ENCODE measurements at regions not wholly inside any gene's neighbourhood (a gene's known extent, or its start where the extent isn't known, plus 50 kb on each side); places are given as distances from the start of the nearest gene placed in this dataset.

DNA sequence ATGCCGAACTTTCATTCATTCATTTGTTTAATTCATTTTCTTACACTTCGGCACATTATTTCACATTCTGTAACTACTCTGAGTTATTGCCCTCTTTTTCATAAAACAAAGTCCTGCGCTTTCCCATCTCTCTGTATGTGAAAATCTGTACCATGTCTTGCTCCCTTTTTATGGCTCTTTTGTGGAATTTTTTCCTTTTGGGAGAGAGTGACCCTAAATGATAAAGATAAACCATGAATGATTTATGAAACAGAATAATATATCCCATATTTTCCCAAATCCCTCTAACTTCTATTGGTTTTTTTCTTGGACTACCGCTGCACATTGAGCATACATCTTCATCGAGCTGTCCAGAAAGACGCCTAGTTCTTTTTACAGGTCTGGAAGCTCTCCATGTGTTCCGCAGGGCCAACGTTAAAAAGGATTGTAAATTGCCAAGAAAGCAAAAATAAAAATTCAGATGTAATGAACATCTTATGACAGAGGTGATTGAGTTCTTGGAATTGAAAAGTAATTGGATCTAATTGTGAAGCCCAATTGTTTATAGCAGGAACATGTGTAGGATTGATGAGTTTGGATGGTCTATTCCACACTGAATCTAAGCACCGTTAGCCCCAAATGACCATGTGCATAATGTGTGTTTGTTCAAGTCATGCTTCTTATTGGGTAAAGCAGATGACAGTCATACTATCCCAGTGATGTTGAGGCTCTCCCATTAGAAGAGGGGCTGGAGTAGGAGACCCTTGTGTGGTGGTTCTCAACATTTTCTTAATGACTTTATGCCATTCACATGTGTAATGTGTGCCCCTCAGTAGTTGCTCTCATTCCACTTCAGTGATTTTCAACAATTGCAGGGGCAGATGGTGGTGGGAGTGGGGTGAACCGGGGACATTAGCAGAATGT is 378.9 kb downstream of the DLEU7 start:
- TF ChIP-seq, protein P1, sequence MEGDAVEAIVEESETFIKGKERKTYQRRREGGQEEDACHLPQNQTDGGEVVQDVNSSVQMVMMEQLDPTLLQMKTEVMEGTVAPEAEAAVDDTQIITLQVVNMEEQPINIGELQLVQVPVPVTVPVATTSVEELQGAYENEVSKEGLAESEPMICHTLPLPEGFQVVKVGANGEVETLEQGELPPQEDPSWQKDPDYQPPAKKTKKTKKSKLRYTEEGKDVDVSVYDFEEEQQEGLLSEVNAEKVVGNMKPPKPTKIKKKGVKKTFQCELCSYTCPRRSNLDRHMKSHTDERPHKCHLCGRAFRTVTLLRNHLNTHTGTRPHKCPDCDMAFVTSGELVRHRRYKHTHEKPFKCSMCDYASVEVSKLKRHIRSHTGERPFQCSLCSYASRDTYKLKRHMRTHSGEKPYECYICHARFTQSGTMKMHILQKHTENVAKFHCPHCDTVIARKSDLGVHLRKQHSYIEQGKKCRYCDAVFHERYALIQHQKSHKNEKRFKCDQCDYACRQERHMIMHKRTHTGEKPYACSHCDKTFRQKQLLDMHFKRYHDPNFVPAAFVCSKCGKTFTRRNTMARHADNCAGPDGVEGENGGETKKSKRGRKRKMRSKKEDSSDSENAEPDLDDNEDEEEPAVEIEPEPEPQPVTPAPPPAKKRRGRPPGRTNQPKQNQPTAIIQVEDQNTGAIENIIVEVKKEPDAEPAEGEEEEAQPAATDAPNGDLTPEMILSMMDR (conservative IDR thresholded peaks at IDR 0.05; ENCODE audit: low read depth, low read length): no peak
- TF ChIP-seq EZH2 (IDR thresholded peaks at IDR 0.05; ENCODE audit: borderline replicate concordance, low read depth, low read length, poor library complexity, severe bottlenecking): no peak
